ENCODE measurements at regions not wholly inside any gene's neighbourhood (a gene's known extent, or its start where the extent isn't known, plus 50 kb on each side); places are given as distances from the start of the nearest gene placed in this dataset.
A peak's percentile ranks its signal among the peaks of the same experiment; 100 is the strongest.
"Not testable (repeated sequence)": the region's sequence is repeated elsewhere in the genome, so short reads cannot be mapped to it uniquely, and the experiment has no call there.

DNA sequence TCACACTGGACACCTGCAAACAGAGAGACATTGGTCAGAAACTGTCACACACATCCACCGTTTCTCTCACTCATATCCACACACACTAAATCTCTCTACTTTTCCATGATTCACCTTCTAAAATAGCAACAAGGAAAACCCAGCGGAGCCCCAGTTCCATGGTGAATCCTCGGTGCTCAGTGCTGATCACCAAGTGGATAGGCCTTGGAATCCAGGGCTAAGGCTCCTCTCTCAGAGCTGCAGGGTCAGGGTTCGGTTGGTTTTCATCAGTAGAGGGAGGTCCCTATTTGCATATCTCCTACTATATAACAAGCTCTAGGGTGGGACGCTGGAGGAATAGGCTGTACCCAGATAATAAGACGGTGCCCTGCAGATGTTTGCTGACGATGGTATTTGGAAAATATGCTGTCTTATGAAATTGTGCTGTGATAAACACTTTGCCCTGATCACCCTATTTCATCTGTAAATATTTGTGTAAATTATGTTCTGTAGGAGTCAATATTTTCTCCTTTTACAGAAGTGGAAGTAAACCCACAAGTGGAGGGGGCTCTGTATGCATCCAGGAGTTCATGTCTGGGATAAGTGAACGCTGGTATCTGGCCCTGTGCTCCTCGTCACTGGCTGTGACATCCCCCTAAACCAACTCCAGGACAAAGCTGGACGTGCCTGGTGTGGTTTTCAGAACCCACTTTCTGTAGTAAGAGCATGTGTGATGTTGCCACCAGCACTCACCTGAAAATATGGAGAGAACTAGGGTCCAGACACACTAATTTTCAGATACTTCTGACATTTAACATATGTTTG lies 709.2 kb downstream of the TMEM121 start:
- no peak overlapping the region for H3K27ac ChIP-seq
- TF ChIP-seq FOXP2 (optimal IDR thresholded peaks at IDR 0.05; ENCODE audit: control extremely low read depth, extremely low read length, insufficient read depth): no peak
- no peak for TF ChIP-seq EZH2 (IDR thresholded peaks at IDR 0.05)
- no peak for TF ChIP-seq POLR2AphosphoS5 (IDR thresholded peaks at IDR 0.05; ENCODE audit: borderline replicate concordance, low read depth, low read length)
- H3K36me3 ChIP-seq (ENCODE audit: insufficient read depth, low read length): no peaks in the 10 kb centered on the region
- no peak for DNase-seq (ENCODE audit: low read depth, low spot score)
- no peak overlapping the region for H3K4me3 ChIP-seq
- H3K9me3 ChIP-seq (ENCODE audit: low read depth, low read length): no peaks in the 10 kb centered on the region
- no peak overlapping the region for H3K9ac ChIP-seq (ENCODE audit: insufficient read length)

DNA sequence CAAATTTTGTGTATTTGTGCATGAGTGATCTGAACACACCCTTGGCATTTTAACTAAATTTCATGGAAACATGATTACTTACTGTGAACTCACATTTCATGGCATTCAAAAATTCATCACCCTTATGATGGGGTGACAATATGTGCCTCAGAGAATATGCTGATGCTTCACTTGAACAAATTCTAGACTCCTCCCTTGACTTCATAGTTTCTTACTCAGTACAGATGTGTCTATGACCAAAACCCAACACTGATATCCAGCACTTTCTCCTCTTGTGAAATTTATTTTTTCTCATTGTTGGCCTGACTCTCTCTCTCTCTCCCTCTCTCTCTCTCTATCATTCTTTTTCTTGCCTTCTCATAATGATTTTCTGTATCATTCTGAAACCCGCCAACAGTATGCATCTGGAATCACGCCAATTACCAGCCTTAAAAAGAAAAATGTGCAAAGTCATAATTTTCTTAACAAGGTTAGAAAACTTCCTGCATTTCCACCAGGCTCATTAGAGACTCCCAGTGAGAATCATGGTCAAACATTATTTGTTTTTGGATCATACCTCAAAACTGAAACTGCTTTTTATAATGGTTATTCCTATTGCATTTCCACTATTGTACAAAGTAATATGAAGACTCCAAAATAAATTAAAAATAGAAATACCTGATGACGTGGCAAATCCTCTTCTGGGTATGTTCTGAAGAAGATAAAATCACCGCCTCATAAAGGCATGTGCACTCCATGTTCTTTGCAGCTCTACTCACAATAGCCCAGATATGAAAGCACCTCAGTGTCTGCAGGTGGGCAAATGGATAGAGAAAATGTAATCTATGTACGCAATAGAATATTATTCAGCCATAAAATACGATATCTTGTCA lies 722.2 kb downstream of the TMEM121 start:
- H3K27ac ChIP-seq: peak overlapping the region; percentile 72
- TF ChIP-seq FOXP2 (optimal IDR thresholded peaks at IDR 0.05; ENCODE audit: control extremely low read depth, extremely low read length, insufficient read depth) (no peak), POLR2AphosphoS5 (IDR thresholded peaks at IDR 0.05; ENCODE audit: borderline replicate concordance, low read depth, low read length) (no peak), EZH2 (IDR thresholded peaks at IDR 0.05) (no peak)
- peak overlapping the region; percentile 33 for H3K4me3 ChIP-seq
- no peaks in the 10 kb centered on the region for H3K9me3 ChIP-seq (ENCODE audit: low read depth, low read length)
- DNase-seq (ENCODE audit: low read depth, low spot score): no peak
- H3K9ac ChIP-seq (ENCODE audit: insufficient read length): no peak overlapping the region
- no peaks in the 10 kb centered on the region for H3K36me3 ChIP-seq (ENCODE audit: insufficient read depth, low read length)

DNA sequence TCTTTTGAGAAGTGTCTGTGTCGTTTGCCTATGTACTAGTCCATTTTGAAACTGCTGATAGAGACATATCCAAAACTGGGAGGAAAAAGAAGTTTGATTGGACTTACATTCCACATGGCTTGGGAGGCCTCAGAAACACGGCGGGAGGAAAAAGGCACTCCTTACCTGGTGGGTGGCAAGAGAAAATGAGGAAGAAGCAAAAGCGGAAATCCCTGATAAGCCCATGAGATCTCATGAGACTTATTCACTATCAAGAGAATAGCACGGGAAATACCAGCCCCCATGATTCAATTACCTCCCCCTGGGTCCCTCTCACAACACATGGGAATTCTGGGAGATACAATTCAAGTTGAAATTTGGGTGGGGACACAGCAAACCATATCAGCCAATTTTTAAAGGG lies 727.6 kb downstream of the TMEM121 start:
- not testable (repeated sequence) for H3K36me3 ChIP-seq (ENCODE audit: insufficient read depth, low read length); H3K27ac ChIP-seq; H3K9ac ChIP-seq (ENCODE audit: insufficient read length); H3K9me3 ChIP-seq (ENCODE audit: low read depth, low read length); DNase-seq (ENCODE audit: low read depth, low spot score); H3K4me3 ChIP-seq

DNA sequence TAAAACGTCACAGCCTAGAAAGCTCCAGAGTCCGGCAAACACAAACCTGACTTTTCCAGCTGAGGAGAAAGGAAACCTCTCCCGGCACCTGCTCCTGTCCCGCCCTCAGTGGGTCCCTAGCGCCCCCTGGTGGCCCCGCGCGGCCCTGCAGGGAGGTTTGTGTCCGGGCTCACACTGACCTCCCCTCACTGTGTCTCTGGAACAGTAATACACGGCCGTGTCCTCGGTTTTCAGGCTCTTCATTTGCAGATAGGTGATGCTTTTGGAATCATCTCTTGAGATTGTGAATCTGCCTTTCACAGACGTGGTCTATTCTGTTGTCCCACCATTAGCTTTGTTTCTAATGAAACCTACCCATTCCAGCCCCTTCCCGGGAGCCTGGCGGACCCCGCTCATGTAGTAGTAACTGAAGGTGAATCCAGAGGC lies 731.2 kb downstream of the TMEM121 start:
- not testable (repeated sequence) for H3K9ac ChIP-seq (ENCODE audit: insufficient read length); H3K36me3 ChIP-seq (ENCODE audit: insufficient read depth, low read length); H3K27ac ChIP-seq; H3K9me3 ChIP-seq (ENCODE audit: low read depth, low read length); DNase-seq (ENCODE audit: low read depth, low spot score)
- H3K4me3 ChIP-seq: peak overlapping the region; percentile 33; the same call in 1 of the 2 replicates

DNA sequence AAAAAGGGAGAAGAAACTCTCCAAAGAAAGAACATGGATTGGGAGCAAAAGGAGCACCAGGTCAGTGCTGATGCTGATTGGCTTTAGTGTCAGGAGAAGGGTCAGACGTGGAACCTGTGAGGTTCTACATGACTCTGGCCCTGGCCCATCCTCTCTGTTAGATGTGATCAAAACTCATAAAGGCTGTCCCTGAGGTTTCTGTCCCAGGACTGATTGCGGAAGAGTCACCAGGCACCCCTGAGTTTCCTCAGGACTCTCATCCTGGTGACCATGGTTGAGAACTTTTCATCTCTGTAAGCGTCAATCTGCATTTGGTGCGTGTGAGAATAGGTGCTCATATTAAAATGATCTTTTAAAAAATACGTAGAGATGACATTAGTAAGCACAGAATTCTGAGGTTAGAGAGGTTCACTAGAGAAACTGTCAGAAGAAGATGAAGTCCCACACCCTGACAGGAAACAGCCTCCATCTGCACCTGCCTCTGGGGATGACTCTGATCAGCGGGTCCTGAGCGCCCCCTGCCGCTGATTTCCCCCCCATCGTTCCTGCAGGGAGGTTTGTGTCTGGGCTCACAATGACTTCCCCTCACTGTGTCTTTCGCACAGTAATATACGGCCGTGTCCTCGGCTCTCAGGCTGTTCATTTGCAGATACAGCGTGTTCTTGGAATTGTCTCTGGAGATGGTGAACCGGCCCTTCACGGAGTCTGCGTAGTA lies 741.8 kb downstream of the TMEM121 start:
- DNase-seq (ENCODE audit: low read depth, low spot score): no peak
- TF ChIP-seq FOXP2 (optimal IDR thresholded peaks at IDR 0.05; ENCODE audit: control extremely low read depth, extremely low read length, insufficient read depth) (no peak), POLR2AphosphoS5 (IDR thresholded peaks at IDR 0.05; ENCODE audit: borderline replicate concordance, low read depth, low read length) (no peak), EZH2 (IDR thresholded peaks at IDR 0.05) (no peak)
- Histone ChIP-seq H3K4me3 (no peak overlapping the region), H3K27ac (no peak overlapping the region), H3K9ac (ENCODE audit: insufficient read length) (no peak overlapping the region), H3K9me3 (ENCODE audit: low read depth, low read length) (no peaks in the 10 kb centered on the region), H3K36me3 (ENCODE audit: insufficient read depth, low read length) (no peaks in the 10 kb centered on the region)

DNA sequence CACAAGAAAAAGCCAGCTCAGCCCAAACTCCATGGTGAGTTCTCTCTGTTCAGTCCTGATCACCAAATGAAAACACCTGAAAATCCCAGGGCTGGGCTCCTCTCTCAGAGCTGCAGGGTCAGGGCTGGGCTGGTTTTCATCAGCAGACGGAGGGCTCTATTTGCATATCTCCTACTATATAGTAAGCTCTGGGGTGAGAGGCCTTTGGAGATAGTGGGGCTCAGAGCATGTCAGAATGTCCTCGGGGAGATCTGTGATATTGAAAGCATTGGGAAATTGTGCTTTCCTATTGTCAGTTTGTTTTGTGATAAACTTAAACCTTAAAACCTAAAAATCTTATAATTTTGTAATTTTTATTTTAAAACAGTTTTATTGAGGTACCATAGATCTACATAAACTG lies 742.6 kb downstream of the TMEM121 start:
- no peaks in the 10 kb centered on the region for H3K9me3 ChIP-seq (ENCODE audit: low read depth, low read length)

DNA sequence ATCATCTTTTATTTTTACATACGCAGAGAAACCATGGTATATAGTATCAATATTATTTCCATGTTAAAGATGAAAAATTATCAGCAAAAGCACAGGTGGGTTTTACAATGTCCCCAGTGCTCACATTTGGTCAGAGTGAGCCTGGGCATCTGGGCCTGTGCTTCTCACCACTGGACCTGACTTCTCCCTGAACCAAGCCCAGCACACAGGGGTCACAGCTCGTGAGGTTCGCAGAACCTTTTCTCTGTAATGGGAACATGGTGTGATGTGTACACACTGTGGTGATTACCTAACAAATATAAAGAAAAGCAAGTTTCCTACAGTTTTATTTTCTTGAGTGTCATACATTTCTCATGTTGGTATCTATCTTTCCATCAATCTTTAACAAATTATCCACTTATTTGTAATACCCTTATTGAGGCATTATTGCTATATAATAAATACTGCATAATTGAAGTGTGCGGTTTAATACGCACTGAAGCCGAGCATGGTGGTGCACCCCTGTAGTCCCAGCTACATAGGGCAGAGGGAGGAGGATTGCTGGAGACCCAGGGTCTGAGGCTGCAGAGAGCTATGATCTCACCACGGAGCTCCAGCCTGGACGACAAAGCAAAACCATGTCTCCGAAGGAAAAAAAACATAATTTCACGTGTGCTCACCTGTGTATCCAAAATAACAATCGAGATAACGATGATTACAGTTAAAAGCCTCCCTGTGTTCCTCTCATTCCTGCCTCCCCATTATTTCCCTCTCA lies 743.2 kb downstream of the TMEM121 start:
- Histone ChIP-seq H3K9me3 (ENCODE audit: low read depth, low read length) (no peaks in the 10 kb centered on the region), H3K27ac (no peak overlapping the region), H3K9ac (ENCODE audit: insufficient read length) (no peak overlapping the region), H3K4me3 (no peak overlapping the region), H3K36me3 (ENCODE audit: insufficient read depth, low read length) (no peaks in the 10 kb centered on the region)
- no peak for DNase-seq (ENCODE audit: low read depth, low spot score)
- TF ChIP-seq FOXP2 (optimal IDR thresholded peaks at IDR 0.05; ENCODE audit: control extremely low read depth, extremely low read length, insufficient read depth): no peak
- TF ChIP-seq EZH2 (IDR thresholded peaks at IDR 0.05): no peak
- TF ChIP-seq POLR2AphosphoS5 (IDR thresholded peaks at IDR 0.05; ENCODE audit: borderline replicate concordance, low read depth, low read length): no peak

More for the DNA sequence above, 742.6 kb downstream of the TMEM121 start:
- DNase-seq (ENCODE audit: low read depth, low spot score): no peak
- no peak overlapping the region for H3K4me3 ChIP-seq
- TF ChIP-seq EZH2 (IDR thresholded peaks at IDR 0.05) (no peak), FOXP2 (optimal IDR thresholded peaks at IDR 0.05; ENCODE audit: control extremely low read depth, extremely low read length, insufficient read depth) (no peak), POLR2AphosphoS5 (IDR thresholded peaks at IDR 0.05; ENCODE audit: borderline replicate concordance, low read depth, low read length) (no peak)
- H3K9ac ChIP-seq (ENCODE audit: insufficient read length): no peak overlapping the region
- H3K36me3 ChIP-seq (ENCODE audit: insufficient read depth, low read length): no peaks in the 10 kb centered on the region
- no peak overlapping the region for H3K27ac ChIP-seq

DNA sequence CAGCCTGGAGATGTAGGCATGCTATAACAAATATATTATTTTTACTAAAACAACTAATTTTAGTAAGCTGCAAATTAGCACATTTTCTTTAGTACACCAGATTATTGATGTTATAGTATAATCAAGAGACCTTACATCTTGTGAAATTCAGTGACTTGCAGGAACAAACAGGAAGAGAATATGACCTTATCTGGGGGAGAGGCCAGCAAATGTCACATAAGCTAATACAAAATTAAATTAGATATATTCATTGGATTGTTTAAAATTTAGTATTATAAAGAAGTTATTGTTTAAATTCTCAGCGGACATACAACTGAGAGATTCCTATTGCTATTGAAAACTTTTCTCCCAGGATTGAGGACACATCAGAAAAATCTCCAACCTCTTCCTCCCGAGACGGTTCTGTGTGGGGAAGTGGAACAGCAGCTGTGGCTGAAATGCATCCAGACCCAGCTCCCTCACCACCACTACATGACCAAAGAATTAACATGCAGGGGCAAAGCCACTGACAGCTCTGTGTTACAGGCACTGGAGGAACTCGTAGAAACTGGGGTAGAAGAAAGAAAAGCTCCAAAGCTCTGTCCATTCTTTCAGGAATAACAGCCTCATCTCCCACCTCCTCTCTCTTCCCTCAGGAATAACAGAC lies 744.2 kb downstream of the TMEM121 start:
- H3K9me3 ChIP-seq (ENCODE audit: low read depth, low read length); H3K27ac ChIP-seq; DNase-seq (ENCODE audit: low read depth, low spot score); H3K4me3 ChIP-seq; H3K9ac ChIP-seq (ENCODE audit: insufficient read length); H3K36me3 ChIP-seq (ENCODE audit: insufficient read depth, low read length): not testable (repeated sequence)

Measured in SK-N-MC (cell line).